Upper lobe of left lung (tissue), 4 donors: ENCODE measurements at regions not wholly inside any gene's neighbourhood (a gene's known extent, or its start where the extent isn't known, plus 50 kb on each side); places are given as distances from the start of the nearest gene placed in this dataset.

Experiments used
- POLR2A ChIP-seq, 4 donors: fragments of 450-650 bp; IDR thresholded peaks; one replicate each; pipeline ENCODE4 v1.5.1; 2016 to 2017; ENCODE audit warnings: antibody characterized with exemption in 4 of 4, mild to moderate bottlenecking in 2 of 4
- POLR2AphosphoS5 ChIP-seq, 2 donors: sonication (generic); formaldehyde crosslinking; IDR thresholded peaks; one replicate each; pipeline ENCODE4 v1.5.1; 2017; ENCODE audit warnings: antibody characterized with exemption in 2 of 2
- TF ChIP-seq, protein P1 (sequence below), 6 experiments: fragments of 450-650 bp in 4 of 6; fragments of 200-600 bp in 2 of 6; sonication (generic) in 2 of 6; IDR thresholded peaks; one replicate each; pipeline ENCODE4 v1.5.1; 2016 to 2019; ENCODE audit warnings: antibody characterized with exemption in 6 of 6

DNA sequence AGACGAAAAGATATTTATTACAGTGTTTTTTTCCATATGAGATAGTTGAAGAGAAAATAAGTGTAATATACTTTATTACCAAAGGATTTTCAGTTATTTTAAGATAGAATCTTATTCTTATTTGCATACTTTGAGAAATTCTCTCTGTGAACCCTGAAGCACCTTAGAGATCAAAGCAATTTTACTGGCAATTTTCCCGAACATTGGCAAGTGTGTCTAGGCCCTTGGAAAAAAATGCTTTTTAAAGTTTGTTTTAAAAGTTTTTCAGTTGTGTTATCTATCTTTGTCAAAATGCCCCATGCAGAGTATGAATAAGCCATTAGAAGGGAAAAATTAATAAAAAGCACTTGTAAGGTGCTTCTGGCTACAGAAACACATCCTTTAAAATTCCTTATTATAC, 276.8 kb upstream of the HSF2 start:
- TF ChIP-seq POLR2A (IDR thresholded peaks at IDR 0.05) (no peak), POLR2AphosphoS5 (IDR thresholded peaks at IDR 0.05) (no peak)
- TF ChIP-seq, protein P1, sequence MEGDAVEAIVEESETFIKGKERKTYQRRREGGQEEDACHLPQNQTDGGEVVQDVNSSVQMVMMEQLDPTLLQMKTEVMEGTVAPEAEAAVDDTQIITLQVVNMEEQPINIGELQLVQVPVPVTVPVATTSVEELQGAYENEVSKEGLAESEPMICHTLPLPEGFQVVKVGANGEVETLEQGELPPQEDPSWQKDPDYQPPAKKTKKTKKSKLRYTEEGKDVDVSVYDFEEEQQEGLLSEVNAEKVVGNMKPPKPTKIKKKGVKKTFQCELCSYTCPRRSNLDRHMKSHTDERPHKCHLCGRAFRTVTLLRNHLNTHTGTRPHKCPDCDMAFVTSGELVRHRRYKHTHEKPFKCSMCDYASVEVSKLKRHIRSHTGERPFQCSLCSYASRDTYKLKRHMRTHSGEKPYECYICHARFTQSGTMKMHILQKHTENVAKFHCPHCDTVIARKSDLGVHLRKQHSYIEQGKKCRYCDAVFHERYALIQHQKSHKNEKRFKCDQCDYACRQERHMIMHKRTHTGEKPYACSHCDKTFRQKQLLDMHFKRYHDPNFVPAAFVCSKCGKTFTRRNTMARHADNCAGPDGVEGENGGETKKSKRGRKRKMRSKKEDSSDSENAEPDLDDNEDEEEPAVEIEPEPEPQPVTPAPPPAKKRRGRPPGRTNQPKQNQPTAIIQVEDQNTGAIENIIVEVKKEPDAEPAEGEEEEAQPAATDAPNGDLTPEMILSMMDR (IDR thresholded peaks at IDR 0.05) = no peak
